H1 (cell line): ENCODE measurements at regions not wholly inside any gene's neighbourhood (a gene's known extent, or its start where the extent isn't known, plus 50 kb on each side); places are given as distances from the start of the nearest gene placed in this dataset.

Experiments
- CTCF ChIA-PET: fragments of 300-600 bp; sonication (Branson Sonifier 250); formaldehyde crosslinking; loops from one replicate; lab custom pipeline; 2021; ENCODE audit not compliant: partially characterized antibody; lab: Charles Lee
- POLR2A ChIA-PET: fragments of 300-600 bp; sonication (Branson Sonifier 250); formaldehyde crosslinking; loops from one replicate; lab custom pipeline; 2021; ENCODE audit warnings: inconsistent platforms; ENCODE audit not compliant: partially characterized antibody; lab: Charles Lee
- DNase-seq, 2 experiments: peaks; one replicate each; pipeline versions ENCODE4 v3.0.0 to v3.0.0-alpha.2; 2010 to 2022; ENCODE audit warnings: low spot score in 2 of 2, low read depth in 1 of 2, mixed read lengths in 1 of 2
- FAIRE-seq: peaks from 2 replicates; lab custom pipeline; 2011; peaks lifted over from hg19 to GRCh38; lab: Jason Lieb, UNC
- H2AFZ ChIP-seq: 2 replicates; pipeline ENCODE4 v1.8.1; 2012; ENCODE audit warnings: low read length, inconsistent platforms
- H2AK5ac ChIP-seq: 2 replicates; pipeline ENCODE4 v1.6.1; 2013; ENCODE audit warnings: low read depth, low read length
- H2BK120ac ChIP-seq: replicated peaks from 2 replicates; pipeline ENCODE3; 2013; ENCODE audit warnings: low read depth, low read length, inconsistent platforms
- H2BK12ac ChIP-seq: 2 replicates; pipeline ENCODE4 v1.6.1; 2013; ENCODE audit warnings: low read depth, low read length
- H2BK15ac ChIP-seq: 2 replicates; pipeline ENCODE4 v1.6.1; 2013; ENCODE audit warnings: low read length
- H2BK20ac ChIP-seq: 2 replicates; pipeline ENCODE4 v1.6.1; 2013; ENCODE audit warnings: low read length
- H2BK5ac ChIP-seq: 2 replicates; pipeline ENCODE4 v1.6.1; 2013; ENCODE audit warnings: low read depth, low read length
- H3K14ac ChIP-seq: 2 replicates; pipeline ENCODE4 v1.6.1; 2013; ENCODE audit warnings: inconsistent platforms; ENCODE audit not compliant: insufficient read length
- H3K18ac ChIP-seq: 2 replicates; pipeline ENCODE4 v1.6.1; 2013; ENCODE audit warnings: low read length; ENCODE audit errors: extremely low read depth
- H3K23ac ChIP-seq: 2 replicates; pipeline ENCODE4 v1.6.1; 2013; ENCODE audit warnings: inconsistent platforms; ENCODE audit not compliant: insufficient read length
- H3K23me2 ChIP-seq: 2 replicates; pipeline ENCODE4 v1.6.1; 2013; ENCODE audit warnings: low read depth, low read length
- H3K27ac ChIP-seq: 2 replicates; pipeline ENCODE4 v1.6.1; 2011; ENCODE audit warnings: low read depth, low read length, inconsistent platforms
- H3K27me3 ChIP-seq, 4 experiments: replicated peaks in 1 of 4; 1 replicate in 1 of 4; 2 replicates in 3 of 4; pipeline versions ENCODE4 v1.6.1 to v1.8.1; 2011 to 2013; ENCODE audit warnings: low read length in 3 of 4, mild to moderate bottlenecking in 3 of 4, inconsistent platforms in 2 of 4, mixed read lengths in 2 of 4, moderate library complexity in 1 of 4; ENCODE audit not compliant: control insufficient read depth in 3 of 4, insufficient read depth in 3 of 4; ENCODE audit errors: extremely low read depth in 1 of 4
- H3K36me3 ChIP-seq, 4 experiments: 2 replicates each; pipeline versions ENCODE4 v1.6.1 to v1.8.1; 2011 to 2013; ENCODE audit warnings: mild to moderate bottlenecking in 4 of 4, low read length in 3 of 4, moderate library complexity in 2 of 4, control low read depth in 1 of 4, inconsistent platforms in 1 of 4; ENCODE audit not compliant: insufficient read depth in 4 of 4, control insufficient read depth in 2 of 4
- H3K4ac ChIP-seq: replicated peaks from 2 replicates; pipeline ENCODE3; 2013; ENCODE audit warnings: low read length, low read depth, mixed read lengths, inconsistent platforms; ENCODE audit not compliant: insufficient read length
- H3K4me1 ChIP-seq, 4 experiments: replicated peaks in 1 of 4; 1 replicate in 1 of 4; 2 replicates in 3 of 4; pipeline versions ENCODE4 v1.6.1 to v1.8.1; 2011 to 2013; ENCODE audit warnings: low read length in 3 of 4, inconsistent platforms in 2 of 4, mixed read lengths in 1 of 4; ENCODE audit not compliant: insufficient read depth in 4 of 4, control insufficient read depth in 3 of 4
- H3K4me2 ChIP-seq, 2 experiments: 2 replicates each; pipeline versions ENCODE4 v1.6.1 to v1.8.1; 2011 to 2013; ENCODE audit warnings: low read depth in 2 of 2, low read length in 2 of 2, control low read depth in 1 of 2, inconsistent platforms in 1 of 2, mild to moderate bottlenecking in 1 of 2; ENCODE audit not compliant: insufficient read depth in 1 of 2
- H3K4me3 ChIP-seq, 4 experiments: fragments of 200-600, 300-600 bp in 1 of 4; sonication (generic), shearing (Covaris generic), sonication (Bioruptor Twin) in 1 of 4; 2 replicates each; pipeline versions ENCODE4 v1.5.1 to v1.8.1; 2011 to 2016; ENCODE audit warnings: low read length in 4 of 4, low read depth in 3 of 4, control low read depth in 2 of 4, inconsistent platforms in 2 of 4, mild to moderate bottlenecking in 2 of 4, mixed read lengths in 1 of 4, moderate library complexity in 1 of 4; ENCODE audit not compliant: insufficient read depth in 2 of 4; ENCODE audit errors: extremely low read depth in 1 of 4
- H3K56ac ChIP-seq: replicated peaks from 2 replicates; pipeline ENCODE3; 2013; ENCODE audit warnings: low read depth, mild to moderate bottlenecking, mixed read lengths, low read length, inconsistent platforms; ENCODE audit not compliant: insufficient read length
- H3K79me1 ChIP-seq: 2 replicates; pipeline ENCODE4 v1.6.1; 2013; ENCODE audit warnings: low read depth, low read length, control low read depth
- H3K79me2 ChIP-seq, 2 experiments: 2 replicates each; pipeline versions ENCODE4 v1.6.1 to v1.8.1; 2012 to 2013; ENCODE audit warnings: low read length in 2 of 2, mild to moderate bottlenecking in 2 of 2, inconsistent platforms in 1 of 2; ENCODE audit not compliant: insufficient read depth in 2 of 2, control insufficient read depth in 1 of 2
- H3K9ac ChIP-seq, 4 experiments: replicated peaks in 1 of 4; 1 replicate in 1 of 4; 2 replicates in 3 of 4; pipeline versions ENCODE4 v1.6.1 to v1.8.1; 2011 to 2013; ENCODE audit warnings: low read depth in 3 of 4, low read length in 3 of 4, control low read depth in 2 of 4, mild to moderate bottlenecking in 2 of 4, moderate library complexity in 2 of 4, inconsistent platforms in 1 of 4; ENCODE audit errors: extremely low read depth in 1 of 4
- H3K9me3 ChIP-seq, 2 experiments: 2 replicates each; pipeline versions ENCODE4 v1.6.1 to v1.8.1; 2012 to 2013; ENCODE audit warnings: mild to moderate bottlenecking in 2 of 2, moderate library complexity in 2 of 2, control low read depth in 1 of 2, inconsistent platforms in 1 of 2, low read depth in 1 of 2, low read length in 1 of 2, mixed read lengths in 1 of 2; ENCODE audit not compliant: insufficient read depth in 2 of 2
- H4K20me1 ChIP-seq, 2 experiments: replicated peaks in 1 of 2; 2 replicates each; pipeline versions ENCODE3 to v1.8.1; 2011 to 2013; ENCODE audit warnings: inconsistent platforms in 2 of 2, low read length in 2 of 2, mild to moderate bottlenecking in 1 of 2; ENCODE audit not compliant: insufficient read depth in 2 of 2, control insufficient read depth in 1 of 2
- H4K5ac ChIP-seq: 2 replicates; pipeline ENCODE4 v1.6.1; 2013; ENCODE audit warnings: low read length, low read depth, mixed read lengths, inconsistent platforms; ENCODE audit not compliant: insufficient read length
- H4K8ac ChIP-seq: 2 replicates; pipeline ENCODE4 v1.8.0; 2013; ENCODE audit warnings: mild to moderate bottlenecking, moderate library complexity, low read length, inconsistent platforms; ENCODE audit not compliant: insufficient read depth; ENCODE audit errors: extremely low read depth
- H4K91ac ChIP-seq: replicated peaks from 2 replicates; pipeline ENCODE3; 2013; ENCODE audit warnings: low read length, mixed read lengths, inconsistent platforms; ENCODE audit not compliant: insufficient read length
- CBX8 ChIP-seq: fragments of 300-800, 300-1000 bp; sonication (generic); IDR thresholded peaks from 2 replicates; pipeline ENCODE4 v1.7.1; 2016; ENCODE audit warnings: low read depth, low read length, borderline replicate concordance
- CEBPB ChIP-seq: IDR thresholded peaks from 2 replicates; pipeline ENCODE4 v1.6.1; 2012; ENCODE audit warnings: low read depth, low read length
- EGR1 ChIP-seq: IDR thresholded peaks from 2 replicates; pipeline ENCODE4 v1.6.1; 2011; ENCODE audit warnings: low read depth, low read length, borderline replicate concordance
- SP1 ChIP-seq: IDR thresholded peaks from 2 replicates; pipeline ENCODE4 v1.6.1; 2011; ENCODE audit warnings: low read depth, low read length
- SUZ12 ChIP-seq: fragments of 200-600 bp; sonication (generic); IDR thresholded peaks from 2 replicates; pipeline ENCODE4 v1.6.1; 2012; ENCODE audit warnings: mild to moderate bottlenecking, inconsistent platforms, low read length, moderate library complexity, mixed read lengths
- whole genome bisulfite sequencing, 2 experiments: shearing (Covaris generic) in 1 of 2; methylation state at CpG; one replicate each; pipeline versions ENCODE4 v1.1.6 to v1.1.7; 2013 to 2015; ENCODE audit warnings: low lambda C conversion rate in 2 of 2, mixed read lengths in 2 of 2, inconsistent platforms in 1 of 2, low coverage in 1 of 2, missing lambda C conversion rate in 1 of 2; ENCODE audit not compliant: insufficient replicate concordance in 2 of 2, insufficient coverage in 1 of 2, insufficient read length in 1 of 2; ENCODE audit errors: extremely low coverage in 1 of 2, missing lambda C conversion rate in 1 of 2; 5-methylcytosine and 5-hydroxymethylcytosine counted together

DNA sequence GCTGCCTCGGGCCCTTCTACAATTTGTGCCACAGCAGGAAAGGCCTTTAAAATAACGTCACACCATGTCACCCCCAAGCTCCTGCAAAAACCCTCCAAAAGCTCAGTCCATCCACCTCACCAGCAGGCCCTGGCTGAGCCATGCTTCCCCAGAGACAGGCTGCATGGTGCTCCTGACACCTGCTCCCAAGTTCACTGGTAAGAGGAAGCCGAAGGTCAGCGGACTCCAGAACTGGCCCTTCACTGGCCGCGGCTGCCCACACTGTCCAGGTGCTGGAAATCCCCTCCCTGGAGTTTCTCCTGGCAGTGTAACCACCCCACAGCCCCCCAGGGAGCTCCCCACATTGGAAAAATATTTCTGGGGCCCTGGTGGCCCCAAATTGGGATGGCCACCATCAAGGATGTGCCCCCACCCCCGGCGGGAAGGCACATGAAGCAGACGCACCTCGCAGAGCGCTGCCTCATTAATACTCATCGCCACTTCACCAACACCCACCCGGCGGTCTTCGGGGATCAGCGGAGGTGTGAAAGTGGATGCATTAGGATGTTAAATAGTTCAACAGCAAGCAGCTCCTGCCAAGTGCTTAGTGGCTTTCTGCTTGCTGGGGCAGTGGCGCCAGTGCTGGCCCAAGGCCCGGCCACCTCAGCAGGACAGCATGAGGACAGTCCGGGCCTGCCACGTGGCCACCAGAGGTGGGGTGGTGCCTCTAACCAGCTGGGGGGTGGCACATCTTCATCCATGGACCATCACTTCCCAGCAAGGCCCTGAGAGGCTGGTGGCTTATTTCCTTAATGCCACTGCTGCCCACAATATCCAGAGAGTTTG is 146.1 kb upstream of the IQSEC1 start:
- POLR2A ChIA-PET = interaction anchor here (1.3 kb wide), 1 partner anchor 10 kb away, joined by 3 read pairs; no protein-coding TSS in a partner anchor
- Histone ChIP-seq H3K27me3 (no peaks in the 10 kb centered on the region), H4K91ac (no peak overlapping the region), H2BK15ac (no peak overlapping the region), H2BK20ac (no peak overlapping the region), H3K4me3 (no peak overlapping the region), H3K36me3 (no peaks in the 10 kb centered on the region), H3K14ac (no peak overlapping the region), H3K23me2 (no peaks in the 10 kb centered on the region), H3K27ac (no peak overlapping the region), H3K79me1 (no peaks in the 10 kb centered on the region)
- 86% methylated on average over 14 of the region's 20 CpGs; no CpG with 5 or more reads in 1 of the 2 experiments for WGBS, 2 experiments
- no peak for FAIRE-seq
- TF ChIP-seq CBX8 = no peak
- no peak for TF ChIP-seq SP1
- no peak for TF ChIP-seq CEBPB
- no peak for TF ChIP-seq SUZ12
- TF ChIP-seq EGR1 = no peak
- TF ChIP-seq, all 59 proteins: peak for 0
- Histone ChIP-seq H3K56ac (no peak overlapping the region), H3K18ac (no peak overlapping the region), H3K9me3 (no peaks in the 10 kb centered on the region), H4K5ac (no peak overlapping the region), H3K4ac (no peak overlapping the region), H2AK5ac (no peak overlapping the region), H3K23ac (no peak overlapping the region), H3K4me2 (no peak overlapping the region), H3K9ac (no peak overlapping the region), H2BK12ac (no peak overlapping the region), H2BK120ac (no peak overlapping the region), H3K79me2 (no peaks in the 10 kb centered on the region), H4K8ac (no peak overlapping the region), H2AFZ (no peak overlapping the region), H2BK5ac (no peak overlapping the region), H3K4me1 (peaks cover 0 to 10% (median 2%) of the 10 kb centered on the region in 4 experiments; a peak in 3 of 7 replicates), H4K20me1 (no peaks in the 10 kb centered on the region)
- CTCF ChIA-PET = interaction anchor here (0.6 to 1.5 kb wide), 10 partner anchors 9 to 234 kb away, joined by 3 to 5 read pairs (median 4); no protein-coding TSS in a partner anchor
- DNase-seq = no peak
